DOHH2 (cell line): ENCODE measurements at regions not wholly inside any gene's neighbourhood (a gene's known extent, or its start where the extent isn't known, plus 50 kb on each side); places are given as distances from the start of the nearest gene placed in this dataset.

Source experiments
- CTCF ChIP-seq: fragments of 200-600 bp; sonication (generic); IDR thresholded peaks from one replicate; pipeline ENCODE4 v1.5.1; 2014; ENCODE audit warnings: antibody characterized with exemption, mild to moderate bottlenecking, low read depth, low read length; ENCODE audit not compliant: poor library complexity, severe bottlenecking
- EZH2phosphoT487 ChIP-seq: fragments of 200-600 bp; sonication (generic); IDR thresholded peaks from 2 replicates; pipeline ENCODE4 v1.6.1; 2017; ENCODE audit warnings: borderline replicate concordance, mild to moderate bottlenecking, antibody characterized with exemption, low read length, moderate library complexity, mixed read lengths

GRCh38 chr10:117441361-117441760 is 66.1 kb upstream of the PDZD8 start:
- TF ChIP-seq CTCF (no peak), EZH2phosphoT487 (no peak)
